CD14-positive monocyte (primary cell): ENCODE measurements at regions not wholly inside any gene's neighbourhood (a gene's known extent, or its start where the extent isn't known, plus 50 kb on each side); places are given as distances from the start of the nearest gene placed in this dataset.
"Not testable (repeated sequence)": the region's sequence is repeated elsewhere in the genome, so short reads cannot be mapped to it uniquely, and the experiment has no call there.

Source experiments
- DNase-seq, 3 donors: peaks; one replicate each; pipeline ENCODE4 v3.0.0-alpha.2; 2011 to 2022
- H2AFZ ChIP-seq: 2 replicates; pipeline ENCODE4 v1.6.0; 2012; ENCODE audit warnings: mild to moderate bottlenecking, low read depth, low read length, inconsistent platforms; ENCODE audit not compliant: insufficient read depth, poor library complexity, severe bottlenecking
- H3K27ac ChIP-seq, 2 donors: 1 replicate in 1 of 2; 2 replicates in 1 of 2; pipeline ENCODE4 v1.5.1; 2012 to 2013; ENCODE audit warnings: low read length in 2 of 2, control low read depth in 1 of 2, inconsistent platforms in 1 of 2, low read depth in 1 of 2, mild to moderate bottlenecking in 1 of 2
- H3K27me3 ChIP-seq, 2 donors: one replicate each; pipeline versions ENCODE4 v1.6.0 to v1.6.1; 2011 to 2013; ENCODE audit warnings: low read length in 2 of 2; ENCODE audit not compliant: control insufficient read depth in 2 of 2, insufficient read depth in 2 of 2
- H3K36me3 ChIP-seq, 2 donors: replicated peaks in 1 of 2; 1 replicate in 1 of 2; 2 replicates in 1 of 2; pipeline versions ENCODE4 v1.5.1 to v1.6.1; 2012 to 2013; ENCODE audit warnings: low read length in 2 of 2, control low read depth in 1 of 2, inconsistent platforms in 1 of 2, mild to moderate bottlenecking in 1 of 2; ENCODE audit not compliant: insufficient read depth in 2 of 2, control insufficient read depth in 1 of 2
- H3K4me1 ChIP-seq, 2 donors: 1 replicate in 1 of 2; 2 replicates in 1 of 2; pipeline versions ENCODE4 v1.5.1 to v1.6.1; 2012 to 2013; ENCODE audit warnings: low read length in 2 of 2, control low read depth in 1 of 2, inconsistent platforms in 1 of 2, mild to moderate bottlenecking in 1 of 2, moderate library complexity in 1 of 2; ENCODE audit not compliant: insufficient read depth in 2 of 2, control insufficient read depth in 1 of 2
- H3K4me2 ChIP-seq: replicated peaks from 2 replicates; pipeline ENCODE3; 2012; ENCODE audit warnings: low read length, moderate library complexity, mild to moderate bottlenecking; ENCODE audit not compliant: poor library complexity, severe bottlenecking; ENCODE audit errors: extremely low read depth
- H3K4me3 ChIP-seq, 3 experiments: fragments of 200-600 bp in 1 of 3; sonication (generic) in 1 of 3; replicated peaks in 1 of 3; 1 replicate in 2 of 3; 2 replicates in 1 of 3; pipeline ENCODE4 v1.5.1; 2011 to 2013; ENCODE audit warnings: low read length in 3 of 3, mild to moderate bottlenecking in 3 of 3, control low read depth in 2 of 3, low read depth in 2 of 3, inconsistent platforms in 1 of 3, moderate library complexity in 1 of 3
- H3K79me2 ChIP-seq: 2 replicates; pipeline ENCODE4 v1.6.0; 2012; ENCODE audit warnings: mild to moderate bottlenecking, control low read depth, inconsistent platforms, low read length, moderate library complexity; ENCODE audit not compliant: insufficient read depth
- H3K9ac ChIP-seq: 2 replicates; pipeline ENCODE4 v1.6.0; 2017; ENCODE audit warnings: low read length, mild to moderate bottlenecking; ENCODE audit not compliant: insufficient read depth, poor library complexity, severe bottlenecking
- H3K9me3 ChIP-seq, 2 donors: replicated peaks in 1 of 2; 1 replicate in 1 of 2; 2 replicates in 1 of 2; pipeline versions ENCODE4 v1.5.1 to v1.6.1; 2012 to 2013; ENCODE audit warnings: low read length in 2 of 2, control low read depth in 1 of 2; ENCODE audit not compliant: control insufficient read depth in 1 of 2, insufficient read depth in 1 of 2
- H4K20me1 ChIP-seq: 2 replicates; pipeline ENCODE4 v1.6.0; 2012; ENCODE audit warnings: mild to moderate bottlenecking, low read length, control low read depth, moderate library complexity; ENCODE audit not compliant: insufficient read depth
- H3K27ac Mint-ChIP-seq, 7 donors: one replicate each; pipeline ENCODE4 v1.8.0; 2020; ENCODE audit warnings: mild to moderate bottlenecking in 7 of 7, mixed read lengths in 7 of 7, moderate library complexity in 6 of 7, inconsistent platforms in 2 of 7
- H3K27me3 Mint-ChIP-seq, 3 donors: one replicate each; pipeline ENCODE4 v1.8.0; 2021 to 2022; ENCODE audit warnings: low read depth in 3 of 3, mild to moderate bottlenecking in 3 of 3, mixed read lengths in 3 of 3, moderate library complexity in 3 of 3, inconsistent platforms in 1 of 3
- H3K36me3 Mint-ChIP-seq, 2 donors: one replicate each; pipeline ENCODE4 v1.8.0; 2020; ENCODE audit warnings: mixed read lengths in 2 of 2, inconsistent platforms in 1 of 2, mild to moderate bottlenecking in 1 of 2
- H3K4me1 Mint-ChIP-seq: one replicate; pipeline ENCODE4 v1.8.0; 2020; ENCODE audit warnings: mild to moderate bottlenecking, mixed read lengths
- H3K4me3 Mint-ChIP-seq, 2 donors: one replicate each; pipeline ENCODE4 v1.8.0; 2020; ENCODE audit warnings: mild to moderate bottlenecking in 2 of 2, mixed read lengths in 2 of 2, moderate library complexity in 1 of 2
- H3K9me3 Mint-ChIP-seq, 7 donors: one replicate each; pipeline ENCODE4 v1.8.0; 2020 to 2022; ENCODE audit warnings: mixed read lengths in 7 of 7, mild to moderate bottlenecking in 6 of 7, moderate library complexity in 6 of 7, inconsistent platforms in 2 of 7
- CTCF ChIP-seq: fragments of 200-600 bp; IDR thresholded peaks from one replicate; pipeline ENCODE4 v1.8.0; 2022; ENCODE audit warnings: antibody characterized with exemption, mild to moderate bottlenecking
- WGBS: methylation state at CpG from one replicate; pipeline ENCODE4 v1.1.5; 2013; ENCODE audit warnings: missing lambda C conversion rate; ENCODE audit not compliant: insufficient coverage; 5-methylcytosine and 5-hydroxymethylcytosine counted together
- intact Hi-C, 2 donors: fragments of 100-400 bp; cut with micrococcal nuclease; formaldehyde crosslinking; loops; one replicate each; pipeline versions ENCODE4 v1.15.0 to v1.15.1; 2023

GRCh38 chr10:6787091-6787490, 207.0 kb upstream of the PRKCQ start:
- DNase-seq: no peak
- Histone ChIP-seq H3K9ac (no peak overlapping the region), H3K36me3 (no peaks in the 10 kb centered on the region), H3K9me3 (no peaks in the 10 kb centered on the region), H2AFZ (no peak overlapping the region), H3K4me2 (no peak overlapping the region), H4K20me1 (no peaks in the 10 kb centered on the region), H3K27ac (no peak overlapping the region), H3K27me3 (peaks cover 0 to 2% of the 10 kb centered on the region in 2 donors), H3K4me1 (no peaks in the 10 kb centered on the region), H3K79me2 (no peaks in the 10 kb centered on the region), H3K4me3 (no peak overlapping the region)
- intact Hi-C loops: no loop called here
- Mint-ChIP-seq H3K36me3 (no peaks in the 10 kb centered on the region), H3K4me1 (no peaks in the 10 kb centered on the region), H3K9me3 (no peaks in the 10 kb centered on the region), H3K4me3 (no peak overlapping the region), H3K27ac (no peak overlapping the region), H3K27me3 (peaks cover 2 to 11% (median 2%) of the 10 kb centered on the region in 3 donors)
- WGBS: no CpG with 5 or more reads among the region's 3 CpGs
- TF ChIP-seq CTCF: no peak

GRCh38 chr10:6786579-6787031, 206.5 kb upstream of the PRKCQ start:
- H2AFZ ChIP-seq: no peak overlapping the region
- no peak overlapping the region for H3K27ac ChIP-seq
- no peaks in the 10 kb centered on the region for H3K9me3 ChIP-seq
- no peak overlapping the region for H3K4me2 ChIP-seq
- H3K27me3 ChIP-seq: peaks cover 0 to 2% of the 10 kb centered on the region in 2 donors
- Mint-ChIP-seq H3K9me3 (no peaks in the 10 kb centered on the region), H3K36me3 (no peaks in the 10 kb centered on the region), H3K27ac (no peak overlapping the region), H3K27me3 (peaks cover 2 to 11% (median 2%) of the 10 kb centered on the region in 3 donors), H3K4me1 (peaks cover 2% of the 10 kb centered on the region), H3K4me3 (no peak overlapping the region)
- DNase-seq: no peak
- intact Hi-C loops: no loop called here
- no peak overlapping the region for H3K4me3 ChIP-seq
- H3K9ac ChIP-seq: no peak overlapping the region
- WGBS: 100% methylated on average over 2 of the region's 10 CpGs
- H3K4me1 ChIP-seq: peaks cover 0 to under 1% of the 10 kb centered on the region in 2 donors
- no peaks in the 10 kb centered on the region for H3K79me2 ChIP-seq
- TF ChIP-seq CTCF: no peak
- H3K36me3 ChIP-seq: no peaks in the 10 kb centered on the region
- no peaks in the 10 kb centered on the region for H4K20me1 ChIP-seq

GRCh38 chr10:6784429-6784828, 204.4 kb upstream of the PRKCQ start:
- H3K27ac ChIP-seq, H2AFZ ChIP-seq, DNase-seq, H3K27me3 Mint-ChIP-seq, H3K36me3 ChIP-seq, H3K4me2 ChIP-seq, H3K9ac ChIP-seq, intact Hi-C loops, H3K27me3 ChIP-seq, H3K4me3 Mint-ChIP-seq, H3K79me2 ChIP-seq, H3K27ac Mint-ChIP-seq, H3K9me3 Mint-ChIP-seq, H3K36me3 Mint-ChIP-seq, H3K9me3 ChIP-seq, H3K4me3 ChIP-seq, H4K20me1 ChIP-seq, H3K4me1 ChIP-seq: not testable (repeated sequence)
- 92% methylated on average over 5 of the region's 8 CpGs for WGBS
- H3K4me1 Mint-ChIP-seq: peaks cover 10% of the 10 kb centered on the region
